CD4-positive, alpha-beta T cell (primary cell): ENCODE measurements at regions not wholly inside any gene's neighbourhood (a gene's known extent, or its start where the extent isn't known, plus 50 kb on each side); places are given as distances from the start of the nearest gene placed in this dataset.
"Not testable (repeated sequence)": the region's sequence is repeated elsewhere in the genome, so short reads cannot be mapped to it uniquely, and the experiment has no call there.

Experiments used
- ATAC-seq: fragments of 200-7000 bp; cut with Tn5 transposase; one replicate; pipeline ENCODE4 v1.10.0; 2022; ENCODE audit warnings: mild to moderate bottlenecking; ENCODE audit not compliant: poor library complexity
- CTCF ChIA-PET: fragments of 350-600 bp; sonication (Branson Sonifier 250); formaldehyde crosslinking; loops from one replicate; lab custom pipeline; 2021; ENCODE audit warnings: antibody characterized with exemption, inconsistent platforms; lab: Charles Lee
- POLR2A ChIA-PET: fragments of 350-600 bp; sonication (Branson Sonifier 250); formaldehyde crosslinking; loops from one replicate; lab custom pipeline; 2021; ENCODE audit warnings: antibody characterized with exemption, inconsistent platforms; lab: Charles Lee
- DNase-seq, 14 experiments: peaks; one replicate each; pipeline ENCODE4 v3.0.0-alpha.2; 2013 to 2020; ENCODE audit warnings: mixed read lengths in 2 of 14
- H3K27ac ChIP-seq, 2 donors: one replicate each; pipeline versions ENCODE4 v1.5.1 to v1.7.0; 2013; ENCODE audit warnings: low read length in 2 of 2, low read depth in 1 of 2, mild to moderate bottlenecking in 1 of 2
- H3K27me3 ChIP-seq, 2 experiments: 1 replicate in 1 of 2; 2 replicates in 1 of 2; pipeline versions ENCODE4 v1.6.1 to v1.7.0; 2013; ENCODE audit warnings: low read length in 2 of 2, control low read depth in 1 of 2, mild to moderate bottlenecking in 1 of 2, moderate library complexity in 1 of 2; ENCODE audit not compliant: insufficient read depth in 2 of 2, control insufficient read depth in 1 of 2
- H3K36me3 ChIP-seq: one replicate; pipeline ENCODE4 v1.6.1; 2013; ENCODE audit warnings: low read length, control low read depth; ENCODE audit not compliant: insufficient read depth
- H3K4me1 ChIP-seq: one replicate; pipeline ENCODE4 v1.6.1; 2013; ENCODE audit warnings: low read length, control low read depth; ENCODE audit not compliant: insufficient read depth
- H3K4me3 ChIP-seq: one replicate; pipeline ENCODE4 v1.5.1; 2013; ENCODE audit warnings: mild to moderate bottlenecking, low read length, moderate library complexity
- H3K9me3 ChIP-seq, 2 experiments: 1 replicate in 1 of 2; 2 replicates in 1 of 2; pipeline versions ENCODE4 v1.6.1 to v1.7.0; 2013; ENCODE audit warnings: low read length in 2 of 2, mild to moderate bottlenecking in 2 of 2, control low read depth in 1 of 2, moderate library complexity in 1 of 2; ENCODE audit not compliant: control insufficient read depth in 1 of 2, insufficient read depth in 1 of 2
- H3K27ac Mint-ChIP-seq: one replicate; pipeline ENCODE4 v1.8.0; 2020; ENCODE audit warnings: mixed read lengths
- H3K27me3 Mint-ChIP-seq: one replicate; pipeline ENCODE4 v1.8.0; 2021; ENCODE audit warnings: mixed read lengths
- H3K36me3 Mint-ChIP-seq: one replicate; pipeline ENCODE4 v1.8.0; 2021; ENCODE audit warnings: low read depth, mixed read lengths
- H3K4me1 Mint-ChIP-seq: one replicate; pipeline ENCODE4 v1.8.0; 2021; ENCODE audit warnings: low read depth, mixed read lengths
- H3K4me3 Mint-ChIP-seq: one replicate; pipeline ENCODE4 v1.8.0; 2020; ENCODE audit warnings: mild to moderate bottlenecking, mixed read lengths
- H3K9me3 Mint-ChIP-seq: one replicate; pipeline ENCODE4 v1.8.0; 2020; ENCODE audit warnings: mixed read lengths
- CTCF ChIP-seq: fragments of 200-600 bp; IDR thresholded peaks from one replicate; pipeline ENCODE4 v1.8.0; 2022; ENCODE audit warnings: antibody characterized with exemption, mild to moderate bottlenecking
- intact Hi-C, 2 experiments: fragments of 100-400 bp; cut with DNase I in 1 of 2; cut with micrococcal nuclease in 1 of 2; formaldehyde crosslinking; loops; one replicate each; pipeline versions ENCODE4 v1.15.1 to v1.9.0; 2023 to 2025; cut with DNase I, micrococcal nuclease

- POLR2A ChIA-PET: no interaction called here
Measured at GRCh38 chr5:5857396-5857795, 434.9 kb downstream of the ICE1 start.

GRCh38 chr5:5854087-5854486, 431.6 kb downstream of the ICE1 start:
- H3K36me3 ChIP-seq: no peaks in the 10 kb centered on the region
- no peak for DNase-seq
- Mint-ChIP-seq H3K4me1 (no peaks in the 10 kb centered on the region), H3K36me3 (no peaks in the 10 kb centered on the region), H3K9me3 (no peaks in the 10 kb centered on the region), H3K27ac (no peak overlapping the region), H3K27me3 (no peaks in the 10 kb centered on the region), H3K4me3 (no peak overlapping the region)
- no peaks in the 10 kb centered on the region for H3K27me3 ChIP-seq
- H3K4me1 ChIP-seq: no peaks in the 10 kb centered on the region
- TF ChIP-seq CTCF: no peak
- no peaks in the 10 kb centered on the region for H3K9me3 ChIP-seq
- POLR2A ChIA-PET: no interaction called here
- no peak overlapping the region for H3K27ac ChIP-seq
- CTCF ChIA-PET: interaction anchor here (0.6 kb wide), 1 partner anchor 84 kb away, joined by 3 read pairs; no protein-coding TSS in a partner anchor
- no peak overlapping the region for H3K4me3 ChIP-seq
- ATAC-seq: no peak
- intact Hi-C loops: no loop called here

More at GRCh38 chr5:5857396-5857795, 434.9 kb downstream of the ICE1 start:
- TF ChIP-seq CTCF: no peak
- Histone ChIP-seq H3K36me3 (no peaks in the 10 kb centered on the region), H3K4me1 (no peaks in the 10 kb centered on the region), H3K27ac (no peak overlapping the region), H3K9me3 (no peaks in the 10 kb centered on the region), H3K4me3 (no peak overlapping the region), H3K27me3 (no peaks in the 10 kb centered on the region)
- Mint-ChIP-seq H3K27ac (no peak overlapping the region), H3K27me3 (no peaks in the 10 kb centered on the region), H3K4me1 (no peaks in the 10 kb centered on the region), H3K9me3 (no peaks in the 10 kb centered on the region), H3K4me3 (no peak overlapping the region), H3K36me3 (no peaks in the 10 kb centered on the region)
- CTCF ChIA-PET: no interaction called here
- DNase-seq: no peak
- intact Hi-C loops: no loop called here
- ATAC-seq: no peak

GRCh38 chr5:5838493-5838892, 416.0 kb downstream of the ICE1 start:
- Mint-ChIP-seq H3K27me3 (no peaks in the 10 kb centered on the region), H3K4me1 (no peaks in the 10 kb centered on the region), H3K27ac (no peak overlapping the region), H3K9me3 (no peaks in the 10 kb centered on the region), H3K4me3 (no peak overlapping the region), H3K36me3 (no peaks in the 10 kb centered on the region)
- Histone ChIP-seq H3K9me3 (no peaks in the 10 kb centered on the region), H3K27ac (no peak overlapping the region), H3K4me1 (no peaks in the 10 kb centered on the region), H3K4me3 (no peak overlapping the region), H3K27me3 (no peaks in the 10 kb centered on the region), H3K36me3 (no peaks in the 10 kb centered on the region)
- no peak for TF ChIP-seq CTCF
- ChIA-PET POLR2A (no interaction called here), CTCF (no interaction called here)
- DNase-seq (no peak), ATAC-seq (no peak)
- intact Hi-C loops: no loop called here

- ATAC-seq, intact Hi-C loops: not testable (repeated sequence)
Measured at GRCh38 chr5:5831622-5832021, 409.1 kb downstream of the ICE1 start.

More at GRCh38 chr5:5831622-5832021, 409.1 kb downstream of the ICE1 start:
- H3K4me1 Mint-ChIP-seq, H3K36me3 Mint-ChIP-seq, H3K9me3 ChIP-seq, H3K4me1 ChIP-seq, H3K27ac ChIP-seq, H3K4me3 ChIP-seq, CTCF ChIA-PET, POLR2A ChIA-PET, H3K9me3 Mint-ChIP-seq, H3K27me3 Mint-ChIP-seq, DNase-seq, H3K27me3 ChIP-seq, H3K27ac Mint-ChIP-seq, H3K4me3 Mint-ChIP-seq, H3K36me3 ChIP-seq: not testable (repeated sequence)
